HG03039 (cell line): ENCODE measurements at regions not wholly inside any gene's neighbourhood (a gene's known extent, or its start where the extent isn't known, plus 50 kb on each side); places are given as distances from the start of the nearest gene placed in this dataset.
"Not testable (repeated sequence)": the region's sequence is repeated elsewhere in the genome, so short reads cannot be mapped to it uniquely, and the experiment has no call there.

Experiments
- ATAC-seq: cut with Tn5 transposase; IDR thresholded peaks from one replicate; pipeline ENCODE4 v1.9.1; 2021; ENCODE audit warnings: mild to moderate bottlenecking, moderate library complexity; ENCODE audit not compliant: unreplicated experiment

DNA sequence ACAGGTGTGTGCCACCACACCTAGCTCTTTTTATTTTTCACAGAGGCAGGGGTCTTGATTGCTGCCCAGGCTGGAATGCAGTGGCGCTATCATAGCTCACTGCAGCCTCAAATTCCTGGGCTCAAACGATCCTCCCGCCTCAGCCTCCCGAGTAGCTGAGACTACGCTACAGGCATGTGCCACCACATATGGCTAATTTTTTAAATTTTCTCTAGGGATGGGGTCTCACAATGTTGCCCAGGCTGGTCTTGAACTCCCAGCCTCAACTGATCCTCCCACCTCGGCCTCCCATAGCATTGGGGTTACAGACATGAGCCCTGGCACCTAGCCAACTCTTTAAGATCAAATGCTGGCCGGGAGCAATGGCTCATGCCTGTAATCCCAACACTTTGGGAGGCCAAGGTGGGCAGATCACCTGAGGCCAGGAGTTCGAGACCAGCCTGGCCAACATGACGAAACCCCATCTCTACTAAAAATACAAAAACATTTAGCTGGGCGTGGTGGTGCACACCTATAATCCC lies 50.6 kb upstream of the MYL10 start:
- not testable (repeated sequence) for ATAC-seq

GRCh38 chr7:101680406-101681145 lies 51.5 kb upstream of the MYL10 start:
- ATAC-seq: no peak

- ATAC-seq: no peak
These were observed 52.3 kb upstream of the MYL10 start for GRCh38 chr7:101681170-101682007.

GRCh38 chr7:101684983-101685330 lies 55.9 kb upstream of the MYL10 start:
- ATAC-seq: no peak

GRCh38 chr7:101686030-101686429 lies 56.9 kb upstream of the MYL10 start:
- no peak for ATAC-seq

DNA sequence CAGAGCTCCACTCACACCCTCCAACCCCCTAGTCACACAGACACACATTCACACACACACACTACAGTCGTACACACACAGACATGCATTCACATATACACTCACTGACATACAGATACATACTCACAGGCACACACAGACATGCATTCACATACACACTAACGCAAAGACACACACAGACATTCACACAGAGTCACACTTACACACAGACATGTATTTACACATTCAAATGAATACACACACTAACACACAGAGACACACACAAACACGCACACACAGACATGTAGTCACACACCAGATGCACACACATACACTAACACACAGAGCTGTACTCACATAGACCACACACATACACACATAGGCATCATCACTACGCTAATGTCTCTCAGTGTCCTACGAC lies 58.0 kb upstream of the MYL10 start:
- no peak for ATAC-seq

DNA sequence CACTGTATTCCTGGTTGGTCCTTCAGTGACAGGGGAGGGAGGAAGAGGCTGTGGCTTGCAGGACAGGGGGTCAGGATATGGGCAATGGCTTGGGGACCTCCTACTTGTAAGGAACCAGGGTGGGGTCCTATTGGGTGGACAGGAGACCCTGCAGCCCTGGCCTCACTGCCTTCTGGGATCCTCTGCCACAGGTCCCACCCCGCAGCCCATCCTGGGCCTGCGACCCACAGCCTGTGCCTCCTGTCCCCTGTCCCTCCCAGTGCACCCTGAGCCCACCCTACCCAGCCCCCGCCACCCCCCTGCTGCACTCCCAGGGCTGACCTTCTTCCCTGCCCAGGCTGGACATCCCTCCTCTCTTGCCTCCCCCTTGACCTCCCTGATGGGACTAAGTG lies 58.7 kb upstream of the MYL10 start:
- ATAC-seq: no peak

GRCh38 chr7:101688183-101688831 lies 59.2 kb upstream of the MYL10 start:
- ATAC-seq: peak; percentile 65

GRCh38 chr7:101688995-101689907 lies 60.2 kb upstream of the MYL10 start:
- ATAC-seq: no peak

DNA sequence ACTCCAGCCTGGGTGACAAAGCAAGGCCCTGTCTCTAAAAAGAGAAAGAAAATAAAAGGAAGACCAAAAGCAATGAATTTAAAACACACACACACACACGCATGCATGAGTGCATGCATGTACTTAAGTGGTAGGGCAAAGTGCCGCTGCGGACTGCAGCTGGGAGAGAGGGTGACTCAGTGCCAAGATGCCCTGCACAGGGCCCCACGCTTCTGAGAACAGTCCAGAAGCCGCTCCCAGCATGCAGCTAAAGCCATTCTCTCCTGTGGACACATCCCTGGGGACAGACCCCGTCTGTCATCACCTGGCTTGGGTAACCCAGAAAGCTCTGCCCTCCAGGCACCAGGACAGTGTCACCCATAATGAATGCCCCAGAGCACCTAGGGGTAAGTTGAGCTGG lies 61.0 kb upstream of the MYL10 start:
- no peak for ATAC-seq

GRCh38 chr7:101691822-101692384 lies 62.8 kb upstream of the MYL10 start:
- ATAC-seq: no peak

DNA sequence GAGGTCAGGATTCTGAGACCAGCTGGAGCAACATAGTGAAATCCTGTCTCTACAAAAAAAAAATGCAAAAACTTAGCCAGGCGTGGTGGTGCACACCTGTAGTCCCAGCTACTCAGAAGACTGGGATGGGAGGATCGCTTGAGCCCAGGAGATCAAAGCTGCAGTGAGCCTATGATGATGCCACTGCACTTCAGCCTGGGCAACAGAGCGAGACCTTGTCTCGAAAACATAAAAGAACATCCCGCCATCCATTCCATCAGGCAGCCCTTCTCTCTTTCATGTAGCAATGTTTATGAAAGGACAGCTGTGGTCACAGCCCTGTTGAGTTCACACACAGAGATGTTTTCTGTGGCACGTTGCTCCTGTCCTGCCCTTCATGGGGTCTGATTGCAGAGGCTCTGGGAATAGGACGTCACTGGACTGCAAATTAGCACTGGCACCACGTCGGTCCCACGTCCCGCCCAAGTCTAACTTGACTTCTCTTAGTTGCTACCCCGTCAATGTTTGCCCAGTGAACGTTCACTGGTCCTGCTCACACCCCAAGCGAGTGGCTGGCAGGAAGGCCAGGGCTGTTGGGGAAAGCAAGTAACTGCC lies 64.5 kb upstream of the MYL10 start:
- ATAC-seq: no peak

GRCh38 chr7:101698964-101699363 lies 69.9 kb upstream of the MYL10 start:
- no peak for ATAC-seq

DNA sequence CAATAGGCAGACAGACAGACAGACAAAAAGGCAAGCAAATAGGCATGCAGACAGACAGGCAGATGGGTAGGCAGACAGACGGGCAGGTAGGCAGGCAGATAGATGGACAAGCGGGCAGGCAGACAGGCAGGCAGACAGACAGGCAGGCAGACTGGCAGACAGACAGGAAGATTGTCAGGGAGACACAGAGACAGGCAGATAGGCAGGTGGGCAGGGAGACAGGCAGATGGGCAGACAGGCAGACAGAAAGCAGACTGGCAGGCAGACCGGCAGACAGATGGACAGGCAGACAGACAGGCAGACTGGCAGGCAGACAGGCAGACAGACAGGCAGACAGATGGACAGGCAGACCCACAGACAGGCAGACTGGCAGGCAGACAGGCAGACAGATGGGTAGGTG lies 70.3 kb upstream of the MYL10 start:
- ATAC-seq: no peak

GRCh38 chr7:101699881-101700823 lies 71.1 kb upstream of the MYL10 start:
- ATAC-seq: no peak

DNA sequence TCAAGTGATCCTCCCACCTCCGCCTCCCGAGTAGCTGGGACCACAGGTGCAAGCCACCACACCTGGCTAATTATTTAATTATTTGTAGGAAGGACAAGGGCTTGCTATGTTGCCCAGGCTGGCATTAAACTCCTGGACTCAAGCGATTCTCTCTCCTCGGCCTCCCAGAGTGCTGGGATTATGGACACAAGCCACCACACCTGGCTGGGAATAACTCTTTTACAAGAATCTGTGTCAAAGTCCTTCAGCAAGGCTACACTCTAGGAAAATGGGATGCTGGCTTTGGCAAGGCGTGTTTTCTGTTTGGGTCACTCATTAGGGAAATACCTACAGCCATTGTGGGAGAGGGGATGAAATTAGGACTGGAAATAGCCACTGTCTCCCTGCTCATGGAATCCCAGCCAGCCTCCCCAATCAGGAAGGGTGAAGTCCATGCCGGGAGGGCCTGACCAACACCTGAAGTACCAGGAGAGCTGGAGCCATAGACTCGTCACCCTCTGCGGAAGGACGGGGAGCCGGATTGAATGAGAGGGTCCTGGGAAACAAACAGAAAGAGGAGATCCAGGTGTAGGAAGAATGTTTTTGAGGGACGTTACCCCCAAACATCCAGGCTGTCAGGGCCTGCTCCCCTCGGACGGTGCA lies 72.2 kb upstream of the MYL10 start:
- ATAC-seq: no peak

GRCh38 chr7:101702362-101702850 lies 73.3 kb upstream of the MYL10 start:
- ATAC-seq: no peak

DNA sequence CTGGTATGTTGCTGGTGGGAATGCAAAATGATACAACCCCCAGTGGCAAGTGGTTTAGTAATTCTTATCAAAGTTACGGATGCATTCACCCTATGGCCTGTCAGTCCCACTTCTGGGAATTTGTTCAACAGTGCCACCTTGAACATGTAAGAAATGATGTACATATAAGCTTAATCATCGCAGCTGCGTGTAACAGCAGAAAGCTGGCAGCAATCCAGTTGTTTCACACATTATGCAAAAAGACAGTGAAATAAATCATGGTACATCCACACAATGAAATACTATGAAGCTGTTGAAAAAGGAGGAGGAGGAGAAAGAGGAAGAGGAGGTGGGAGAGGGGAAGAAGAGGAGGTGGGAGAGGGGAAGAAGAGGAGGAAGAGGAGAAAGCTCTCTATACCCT lies 76.2 kb upstream of the MYL10 start:
- ATAC-seq: no peak
